Effector memory CD8-positive, alpha-beta T cell (primary cell): ENCODE measurements at regions not wholly inside any gene's neighbourhood (a gene's known extent, or its start where the extent isn't known, plus 50 kb on each side); places are given as distances from the start of the nearest gene placed in this dataset.

Experiments
- ATAC-seq: fragments of 150-1000 bp; cut with Tn5 transposase; replicated peaks from 2 replicates; pipeline ENCODE4 v1.10.0; 2021; ENCODE audit warnings: mild to moderate bottlenecking, moderate library complexity
- DNase-seq, 3 experiments: peaks; one replicate each; pipeline ENCODE4 v3.0.0; 2021
- H3K27ac Mint-ChIP-seq, 2 donors: one replicate each; pipeline ENCODE4 v1.8.0; 2022; ENCODE audit warnings: mild to moderate bottlenecking in 2 of 2, mixed read lengths in 2 of 2, moderate library complexity in 2 of 2
- H3K27me3 Mint-ChIP-seq, 2 donors: one replicate each; pipeline ENCODE4 v1.8.0; 2022; ENCODE audit warnings: mixed read lengths in 2 of 2
- H3K36me3 Mint-ChIP-seq: one replicate; pipeline ENCODE4 v1.8.0; 2022; ENCODE audit warnings: mild to moderate bottlenecking, moderate library complexity, mixed read lengths; ENCODE audit not compliant: insufficient read depth
- H3K4me1 Mint-ChIP-seq, 2 donors: one replicate each; pipeline ENCODE4 v1.8.0; 2022; ENCODE audit warnings: low read depth in 2 of 2, mixed read lengths in 2 of 2
- H3K4me3 Mint-ChIP-seq, 2 donors: one replicate each; pipeline ENCODE4 v1.8.0; 2022; ENCODE audit warnings: mild to moderate bottlenecking in 2 of 2, mixed read lengths in 2 of 2, moderate library complexity in 2 of 2
- H3K9me3 Mint-ChIP-seq, 2 donors: one replicate each; pipeline ENCODE4 v1.8.0; 2022; ENCODE audit warnings: mixed read lengths in 2 of 2

- H3K9me3 Mint-ChIP-seq, result no peaks in the 10 kb centered on the region
- no peak overlapping the region for H3K27ac Mint-ChIP-seq
- ATAC-seq, result no peak
- H3K36me3 Mint-ChIP-seq, result no peaks in the 10 kb centered on the region
- no peaks in the 10 kb centered on the region for H3K4me1 Mint-ChIP-seq
- no peak for DNase-seq
- no peak overlapping the region for H3K4me3 Mint-ChIP-seq
- H3K27me3 Mint-ChIP-seq, result no peaks in the 10 kb centered on the region
These were observed 180.0 kb upstream of the BMPER start for GRCh38 chr7:33725111-33726025.

GRCh38 chr7:33726582-33726981 is 178.8 kb upstream of the BMPER start:
- DNase-seq, result no peak
- H3K36me3 Mint-ChIP-seq, result no peaks in the 10 kb centered on the region

GRCh38 chr7:33727315-33727714 is 178.0 kb upstream of the BMPER start:
- H3K4me3 Mint-ChIP-seq, result no peak overlapping the region

More at GRCh38 chr7:33726582-33726981, 178.8 kb upstream of the BMPER start:
- no peaks in the 10 kb centered on the region for H3K4me1 Mint-ChIP-seq
- H3K27me3 Mint-ChIP-seq, result no peaks in the 10 kb centered on the region
- no peak overlapping the region for H3K4me3 Mint-ChIP-seq
- ATAC-seq, result no peak
- no peak overlapping the region for H3K27ac Mint-ChIP-seq
- no peaks in the 10 kb centered on the region for H3K9me3 Mint-ChIP-seq

GRCh38 chr7:33728873-33729551 is 176.3 kb upstream of the BMPER start:
- Mint-ChIP-seq H3K27me3 (no peaks in the 10 kb centered on the region), H3K27ac (no peak overlapping the region)
- DNase-seq, result no peak

More at GRCh38 chr7:33727315-33727714, 178.0 kb upstream of the BMPER start:
- no peak for DNase-seq
- no peak for ATAC-seq
- H3K27me3 Mint-ChIP-seq, result no peaks in the 10 kb centered on the region
- no peak overlapping the region for H3K27ac Mint-ChIP-seq
- H3K9me3 Mint-ChIP-seq, result no peaks in the 10 kb centered on the region
- no peaks in the 10 kb centered on the region for H3K4me1 Mint-ChIP-seq
- no peaks in the 10 kb centered on the region for H3K36me3 Mint-ChIP-seq

GRCh38 chr7:33729726-33730125 is 175.6 kb upstream of the BMPER start:
- Mint-ChIP-seq H3K4me3 (no peak overlapping the region), H3K36me3 (no peaks in the 10 kb centered on the region), H3K4me1 (no peaks in the 10 kb centered on the region), H3K9me3 (no peaks in the 10 kb centered on the region), H3K27ac (no peak overlapping the region), H3K27me3 (no peaks in the 10 kb centered on the region)
- ATAC-seq, result no peak
- no peak for DNase-seq

More at GRCh38 chr7:33728873-33729551, 176.3 kb upstream of the BMPER start:
- Mint-ChIP-seq H3K9me3 (no peaks in the 10 kb centered on the region), H3K4me3 (no peak overlapping the region), H3K36me3 (no peaks in the 10 kb centered on the region), H3K4me1 (no peaks in the 10 kb centered on the region)
- ATAC-seq, result no peak

- H3K27ac Mint-ChIP-seq, result no peak overlapping the region
- no peaks in the 10 kb centered on the region for H3K27me3 Mint-ChIP-seq
- no peaks in the 10 kb centered on the region for H3K4me1 Mint-ChIP-seq
- no peak overlapping the region for H3K4me3 Mint-ChIP-seq
- DNase-seq, result no peak
- H3K36me3 Mint-ChIP-seq, result no peaks in the 10 kb centered on the region
- H3K9me3 Mint-ChIP-seq, result no peaks in the 10 kb centered on the region
- no peak for ATAC-seq
These were observed 174.4 kb upstream of the BMPER start for GRCh38 chr7:33730958-33731357.

GRCh38 chr7:33731912-33732311 is 173.4 kb upstream of the BMPER start:
- ATAC-seq, result no peak
- Mint-ChIP-seq H3K4me3 (no peak overlapping the region), H3K27ac (no peak overlapping the region), H3K4me1 (no peaks in the 10 kb centered on the region), H3K9me3 (no peaks in the 10 kb centered on the region), H3K36me3 (no peaks in the 10 kb centered on the region), H3K27me3 (no peaks in the 10 kb centered on the region)
- no peak for DNase-seq

GRCh38 chr7:33732462-33732861 is 172.9 kb upstream of the BMPER start:
- Mint-ChIP-seq H3K36me3 (no peaks in the 10 kb centered on the region), H3K9me3 (peaks cover 0 to 4% of the 10 kb centered on the region in 2 donors), H3K4me1 (peaks cover 0 to 3% of the 10 kb centered on the region in 2 donors), H3K27me3 (no peaks in the 10 kb centered on the region), H3K4me3 (no peak overlapping the region), H3K27ac (no peak overlapping the region)
- ATAC-seq, result no peak
- DNase-seq, result no peak

- DNase-seq (no peak), ATAC-seq (no peak)
- peaks cover 0 to 10% of the 10 kb centered on the region in 2 donors for H3K9me3 Mint-ChIP-seq
- no peaks in the 10 kb centered on the region for H3K36me3 Mint-ChIP-seq
- H3K4me3 Mint-ChIP-seq, result no peak overlapping the region
- no peak overlapping the region for H3K27ac Mint-ChIP-seq
- H3K4me1 Mint-ChIP-seq, result peaks cover 0 to 7% of the 10 kb centered on the region in 2 donors
- no peaks in the 10 kb centered on the region for H3K27me3 Mint-ChIP-seq
These were observed 171.3 kb upstream of the BMPER start for GRCh38 chr7:33733870-33734650.

GRCh38 chr7:33735403-33735802 is 169.9 kb upstream of the BMPER start:
- H3K4me1 Mint-ChIP-seq, result peaks cover 0 to 7% of the 10 kb centered on the region in 2 donors
- peaks cover 0 to 10% of the 10 kb centered on the region in 2 donors for H3K9me3 Mint-ChIP-seq
- no peaks in the 10 kb centered on the region for H3K36me3 Mint-ChIP-seq
- DNase-seq (no peak), ATAC-seq (no peak)
- H3K27ac Mint-ChIP-seq, result no peak overlapping the region
- no peaks in the 10 kb centered on the region for H3K27me3 Mint-ChIP-seq
- no peak overlapping the region for H3K4me3 Mint-ChIP-seq

GRCh38 chr7:33736521-33737221 is 168.7 kb upstream of the BMPER start:
- no peaks in the 10 kb centered on the region for H3K36me3 Mint-ChIP-seq

GRCh38 chr7:33738260-33738935 is 166.9 kb upstream of the BMPER start:
- no peak overlapping the region for H3K27ac Mint-ChIP-seq
- no peak overlapping the region for H3K4me3 Mint-ChIP-seq
- no peaks in the 10 kb centered on the region for H3K36me3 Mint-ChIP-seq
- DNase-seq (no peak), ATAC-seq (peak; percentile 42)
- H3K4me1 Mint-ChIP-seq, result peaks cover 1 to 7% of the 10 kb centered on the region in 2 donors
- H3K27me3 Mint-ChIP-seq, result no peaks in the 10 kb centered on the region
- H3K9me3 Mint-ChIP-seq, result peaks cover 1 to 10% of the 10 kb centered on the region in 2 donors

More at GRCh38 chr7:33736521-33737221, 168.7 kb upstream of the BMPER start:
- Mint-ChIP-seq H3K4me1 (peaks cover 0 to 7% of the 10 kb centered on the region in 2 donors), H3K4me3 (no peak overlapping the region), H3K9me3 (peaks cover 0 to 10% of the 10 kb centered on the region in 2 donors), H3K27me3 (no peaks in the 10 kb centered on the region), H3K27ac (no peak overlapping the region)
- ATAC-seq (no peak), DNase-seq (no peak)
